ENCODE measurements at regions not wholly inside any gene's neighbourhood (a gene's known extent, or its start where the extent isn't known, plus 50 kb on each side); places are given as distances from the start of the nearest gene placed in this dataset.

DNA sequence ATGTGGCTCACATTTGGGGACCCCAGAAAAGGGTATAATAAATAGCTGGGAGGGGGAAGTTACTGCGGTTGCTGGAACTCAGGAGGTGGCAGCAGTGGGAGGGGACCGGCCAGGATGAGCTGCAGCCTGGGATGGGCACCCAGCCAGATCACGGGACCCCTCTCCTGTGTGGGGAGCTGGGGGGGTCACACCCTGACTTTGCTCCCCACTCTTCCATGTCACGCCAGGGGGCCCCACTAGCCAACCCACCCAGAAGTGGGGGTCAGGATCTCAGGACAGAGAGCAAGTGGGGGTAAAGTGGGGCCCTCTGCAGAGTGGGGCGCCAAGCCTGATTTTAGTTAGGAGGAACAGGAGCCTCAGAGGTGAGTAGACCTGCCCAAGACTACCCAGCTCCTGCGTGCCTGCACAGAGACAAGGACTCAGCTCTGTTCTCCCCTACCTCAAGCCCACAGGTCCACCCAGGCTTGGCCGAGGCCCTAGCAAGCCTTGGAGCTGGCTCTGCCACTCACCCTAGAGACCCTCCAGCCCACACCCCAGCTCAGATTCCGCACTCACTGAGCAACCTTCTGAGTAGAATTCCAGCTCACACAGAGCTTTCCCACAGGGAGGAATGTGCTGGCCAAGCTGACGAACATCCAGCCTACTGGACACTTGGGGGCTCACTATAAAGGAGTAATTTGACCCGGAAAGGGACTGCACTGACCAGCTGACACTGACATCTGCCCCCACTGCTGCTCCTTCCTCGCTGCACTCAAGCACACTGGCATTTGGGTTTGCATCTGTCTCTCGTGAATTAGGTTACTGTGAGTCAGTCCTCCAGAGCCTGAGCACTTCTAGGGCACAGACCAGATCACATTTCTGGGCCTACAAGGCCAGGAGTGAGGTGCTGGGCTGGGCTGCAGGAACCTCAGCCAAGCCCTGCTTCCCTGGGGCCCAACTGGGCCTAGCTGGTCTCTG is 310.1 kb downstream of the C16orf95 start:
- Histone ChIP-seq H3K4me1 (ENCODE audit: insufficient read depth, low read length, poor library complexity, severe bottlenecking) (no peaks in the 10 kb centered on the region), H3K27me3 (replicated peaks; ENCODE audit: insufficient read depth, low read depth, low read length, poor library complexity) (no peaks in the 10 kb centered on the region), H3K36me3 (ENCODE audit: insufficient read depth, low read length, poor library complexity, severe bottlenecking) (no peaks in the 10 kb centered on the region), H3K4me3 (ENCODE audit: low read depth, low read length, poor library complexity, severe bottlenecking) (no peak overlapping the region), H3K9me3 (ENCODE audit: low read depth, low read length, poor library complexity, severe bottlenecking) (no peaks in the 10 kb centered on the region), H3K27ac (ENCODE audit: low read depth, low read length, poor library complexity, severe bottlenecking) (no peak overlapping the region)
- CTCF ChIA-PET, result no interaction called here
- intact Hi-C loops (cut with micrococcal nuclease; ENCODE audit: unreplicated experiment), result no loop called here
- TF ChIP-seq EZH2 (IDR thresholded peaks at IDR 0.05; ENCODE audit: borderline replicate concordance, low read depth, low read length, poor library complexity, severe bottlenecking), result no peak
- TF ChIP-seq, protein P1, sequence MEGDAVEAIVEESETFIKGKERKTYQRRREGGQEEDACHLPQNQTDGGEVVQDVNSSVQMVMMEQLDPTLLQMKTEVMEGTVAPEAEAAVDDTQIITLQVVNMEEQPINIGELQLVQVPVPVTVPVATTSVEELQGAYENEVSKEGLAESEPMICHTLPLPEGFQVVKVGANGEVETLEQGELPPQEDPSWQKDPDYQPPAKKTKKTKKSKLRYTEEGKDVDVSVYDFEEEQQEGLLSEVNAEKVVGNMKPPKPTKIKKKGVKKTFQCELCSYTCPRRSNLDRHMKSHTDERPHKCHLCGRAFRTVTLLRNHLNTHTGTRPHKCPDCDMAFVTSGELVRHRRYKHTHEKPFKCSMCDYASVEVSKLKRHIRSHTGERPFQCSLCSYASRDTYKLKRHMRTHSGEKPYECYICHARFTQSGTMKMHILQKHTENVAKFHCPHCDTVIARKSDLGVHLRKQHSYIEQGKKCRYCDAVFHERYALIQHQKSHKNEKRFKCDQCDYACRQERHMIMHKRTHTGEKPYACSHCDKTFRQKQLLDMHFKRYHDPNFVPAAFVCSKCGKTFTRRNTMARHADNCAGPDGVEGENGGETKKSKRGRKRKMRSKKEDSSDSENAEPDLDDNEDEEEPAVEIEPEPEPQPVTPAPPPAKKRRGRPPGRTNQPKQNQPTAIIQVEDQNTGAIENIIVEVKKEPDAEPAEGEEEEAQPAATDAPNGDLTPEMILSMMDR (conservative IDR thresholded peaks at IDR 0.05; ENCODE audit: low read depth, low read length), result no peak
- BruUV-seq (replicated peaks), result no TSS peak
- POLR2A ChIA-PET (ENCODE audit: low non-redundant PET), result no interaction called here
- no peak for DNase-seq (ENCODE audit: low spot score)

DNA sequence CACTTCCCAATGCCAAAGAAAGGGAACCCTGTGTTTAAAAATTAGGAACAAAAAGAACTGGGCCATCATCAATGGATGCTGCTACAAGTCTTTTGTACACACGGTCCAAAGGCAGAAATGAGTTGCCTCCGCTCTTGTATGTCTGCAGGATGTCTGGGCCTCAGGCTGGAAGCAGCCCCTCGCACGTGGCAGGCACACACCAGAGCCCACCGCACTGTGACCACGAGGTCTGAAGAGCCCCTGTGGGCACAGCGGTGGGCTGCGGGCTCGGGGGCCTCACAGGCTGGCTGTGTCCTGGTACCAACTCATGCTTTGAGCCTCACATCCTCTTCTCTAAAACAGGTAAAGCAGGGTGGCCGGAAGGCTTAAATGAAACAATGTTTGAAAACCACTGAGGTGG is 309.3 kb downstream of the C16orf95 start:
- ChIA-PET POLR2A (ENCODE audit: low non-redundant PET) (no interaction called here), CTCF (no interaction called here)
- Histone ChIP-seq H3K9me3 (ENCODE audit: low read depth, low read length, poor library complexity, severe bottlenecking) (no peaks in the 10 kb centered on the region), H3K4me3 (ENCODE audit: low read depth, low read length, poor library complexity, severe bottlenecking) (no peak overlapping the region), H3K27ac (ENCODE audit: low read depth, low read length, poor library complexity, severe bottlenecking) (no peak overlapping the region), H3K27me3 (replicated peaks; ENCODE audit: insufficient read depth, low read depth, low read length, poor library complexity) (no peaks in the 10 kb centered on the region), H3K36me3 (ENCODE audit: insufficient read depth, low read length, poor library complexity, severe bottlenecking) (no peaks in the 10 kb centered on the region), H3K4me1 (ENCODE audit: insufficient read depth, low read length, poor library complexity, severe bottlenecking) (no peaks in the 10 kb centered on the region)
- TF ChIP-seq, protein P1 (conservative IDR thresholded peaks at IDR 0.05; ENCODE audit: low read depth, low read length), result no peak
- TF ChIP-seq EZH2 (IDR thresholded peaks at IDR 0.05; ENCODE audit: borderline replicate concordance, low read depth, low read length, poor library complexity, severe bottlenecking), result no peak
- DNase-seq (ENCODE audit: low spot score), result no peak
- no TSS peak for BruUV-seq (replicated peaks)
- intact Hi-C loops (cut with micrococcal nuclease; ENCODE audit: unreplicated experiment), result no loop called here

DNA sequence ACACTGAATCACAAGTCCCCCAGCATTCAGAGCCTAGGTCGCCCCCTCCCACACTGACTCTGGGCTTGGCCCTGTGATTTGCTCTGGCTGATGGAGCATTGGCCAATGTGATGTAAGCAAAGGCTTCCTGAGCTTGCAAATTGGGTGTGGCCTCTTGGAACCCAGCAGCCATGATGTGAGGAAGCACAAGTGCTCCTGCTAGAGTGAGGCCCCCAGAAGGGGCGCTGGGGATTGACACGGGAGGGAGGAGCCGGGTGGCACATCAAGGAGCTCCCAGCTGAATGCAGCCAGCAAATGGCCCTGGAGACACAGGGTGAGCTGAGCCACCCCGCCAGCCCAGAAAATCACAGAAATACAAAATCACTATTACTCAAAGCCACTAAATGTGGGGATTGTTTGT is 308.5 kb downstream of the C16orf95 start:
- Histone ChIP-seq H3K36me3 (ENCODE audit: insufficient read depth, low read length, poor library complexity, severe bottlenecking) (no peaks in the 10 kb centered on the region), H3K4me3 (ENCODE audit: low read depth, low read length, poor library complexity, severe bottlenecking) (no peak overlapping the region), H3K4me1 (ENCODE audit: insufficient read depth, low read length, poor library complexity, severe bottlenecking) (no peaks in the 10 kb centered on the region), H3K27me3 (replicated peaks; ENCODE audit: insufficient read depth, low read depth, low read length, poor library complexity) (no peaks in the 10 kb centered on the region), H3K9me3 (ENCODE audit: low read depth, low read length, poor library complexity, severe bottlenecking) (no peaks in the 10 kb centered on the region), H3K27ac (ENCODE audit: low read depth, low read length, poor library complexity, severe bottlenecking) (no peak overlapping the region)
- BruUV-seq (replicated peaks), result no TSS peak
- TF ChIP-seq, protein P1 (conservative IDR thresholded peaks at IDR 0.05; ENCODE audit: low read depth, low read length), result no peak
- TF ChIP-seq EZH2 (IDR thresholded peaks at IDR 0.05; ENCODE audit: borderline replicate concordance, low read depth, low read length, poor library complexity, severe bottlenecking), result no peak
- intact Hi-C loops (cut with micrococcal nuclease; ENCODE audit: unreplicated experiment), result no loop called here
- CTCF ChIA-PET, result no interaction called here
- POLR2A ChIA-PET (ENCODE audit: low non-redundant PET), result no interaction called here
- DNase-seq (ENCODE audit: low spot score), result no peak
